GM19025 (cell line): ENCODE measurements at regions not wholly inside any gene's neighbourhood (a gene's known extent, or its start where the extent isn't known, plus 50 kb on each side); places are given as distances from the start of the nearest gene placed in this dataset.
"Not testable (repeated sequence)": the region's sequence is repeated elsewhere in the genome, so short reads cannot be mapped to it uniquely, and the experiment has no call there.

Source experiments
- ATAC-seq: cut with Tn5 transposase; IDR thresholded peaks from one replicate; pipeline ENCODE4 v1.9.1; 2021; ENCODE audit warnings: mild to moderate bottlenecking, low read depth, moderate library complexity; ENCODE audit not compliant: unreplicated experiment

DNA sequence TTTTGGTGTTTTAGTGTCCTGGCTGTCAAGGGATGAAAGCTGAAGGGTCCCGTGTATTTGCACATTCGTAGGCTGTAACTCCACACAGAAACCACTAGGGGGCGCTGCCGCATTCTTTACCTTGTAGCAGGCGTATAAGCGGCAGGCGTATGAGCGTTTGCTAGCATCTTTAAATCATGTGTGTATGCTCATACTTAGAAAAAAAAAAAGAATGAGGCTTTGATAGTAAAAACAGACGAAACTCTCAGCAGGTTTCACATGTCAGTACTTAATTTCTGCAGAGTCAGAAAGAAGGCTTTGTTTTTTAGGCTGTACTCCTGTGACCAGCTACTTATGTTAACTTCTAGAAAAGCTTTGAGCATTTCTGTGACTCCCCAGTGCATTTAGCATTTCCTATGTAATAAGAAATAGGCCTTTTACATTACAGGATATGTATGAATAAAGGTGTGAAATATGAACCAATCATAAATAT lies 218.8 kb upstream of the ADAMTSL1 start:
- ATAC-seq: peak; percentile 82

GRCh38 chr9:18255747-18256146 lies 218.2 kb upstream of the ADAMTSL1 start:
- no peak for ATAC-seq

- no peak for ATAC-seq
Observed at GRCh38 chr9:18256568-18256967, 217.4 kb upstream of the ADAMTSL1 start.

- ATAC-seq: no peak
Observed at GRCh38 chr9:18260521-18260920, 213.4 kb upstream of the ADAMTSL1 start.

- no peak for ATAC-seq
Observed at GRCh38 chr9:18261181-18261580, 212.8 kb upstream of the ADAMTSL1 start.

DNA sequence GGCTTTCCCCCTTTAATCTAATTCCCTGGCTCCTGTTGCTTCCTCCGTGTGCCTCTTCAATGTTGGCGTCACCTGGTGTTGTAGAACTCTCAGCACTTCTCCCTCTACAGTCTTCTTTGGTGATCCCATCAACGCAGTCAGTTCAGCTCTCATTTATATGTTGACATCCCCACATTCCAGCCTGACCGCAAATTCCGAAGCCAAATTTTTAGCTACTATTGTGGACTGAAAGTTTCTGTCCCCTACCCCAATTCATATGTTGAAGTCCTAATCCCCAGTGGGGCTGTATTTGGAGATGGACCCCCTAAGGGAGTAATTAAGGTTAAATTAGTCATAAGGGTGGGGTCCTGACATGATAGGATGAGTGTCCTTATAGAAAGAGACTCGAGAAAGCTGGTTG lies 210.6 kb upstream of the ADAMTSL1 start:
- no peak for ATAC-seq

GRCh38 chr9:18268381-18268780 lies 205.6 kb upstream of the ADAMTSL1 start:
- ATAC-seq: no peak

GRCh38 chr9:18269561-18269960 lies 204.4 kb upstream of the ADAMTSL1 start:
- ATAC-seq: no peak

- ATAC-seq: no peak
Observed at GRCh38 chr9:18274693-18275092, 199.3 kb upstream of the ADAMTSL1 start.

GRCh38 chr9:18275313-18275990 lies 198.5 kb upstream of the ADAMTSL1 start:
- ATAC-seq: no peak

DNA sequence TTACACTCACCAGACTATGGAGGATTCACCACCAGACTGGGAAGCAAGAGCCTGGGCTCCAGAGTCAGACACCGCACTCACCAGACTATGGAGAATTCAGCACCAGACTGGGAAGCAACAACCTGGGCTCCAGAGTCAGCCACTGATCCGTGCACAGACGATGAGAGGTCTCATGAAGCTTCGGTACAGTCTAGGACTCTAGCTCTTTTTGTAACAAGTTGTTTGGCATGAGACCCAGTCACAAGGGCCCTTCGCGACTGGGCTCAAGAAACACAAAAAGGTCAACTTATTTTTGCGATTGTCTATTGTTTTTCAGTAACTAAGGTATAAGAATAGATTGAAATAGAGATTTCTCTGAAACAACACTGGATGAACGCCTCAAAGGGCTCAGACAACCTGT lies 192.7 kb upstream of the ADAMTSL1 start:
- ATAC-seq: no peak

- ATAC-seq: no peak
Observed at GRCh38 chr9:18294229-18294628, 179.7 kb upstream of the ADAMTSL1 start.

GRCh38 chr9:18296702-18297055 lies 177.3 kb upstream of the ADAMTSL1 start:
- no peak for ATAC-seq

- ATAC-seq: no peak
Observed at GRCh38 chr9:18297056-18297841, 176.7 kb upstream of the ADAMTSL1 start.

DNA sequence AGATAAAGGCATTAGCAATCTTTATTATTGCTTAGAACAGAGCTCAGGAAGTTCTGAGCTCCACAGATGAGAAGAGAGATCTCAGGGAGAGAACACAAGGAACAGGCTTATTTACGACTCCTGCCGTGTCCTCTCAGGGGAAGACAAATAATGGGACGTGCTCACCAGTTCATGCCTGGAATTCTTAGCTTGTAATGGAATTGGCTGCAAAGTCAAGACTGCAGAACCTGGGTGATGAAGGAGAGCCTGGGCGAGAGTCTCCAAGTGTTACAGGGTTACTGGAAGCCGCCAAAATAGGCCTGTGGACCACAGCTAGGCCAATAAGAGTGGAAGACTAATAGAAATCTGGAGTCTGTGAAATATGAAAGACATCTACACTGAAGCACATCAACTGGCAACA lies 174.5 kb upstream of the ADAMTSL1 start:
- ATAC-seq: no peak

- ATAC-seq: not testable (repeated sequence)
Observed at GRCh38 chr9:18305167-18305806, 168.7 kb upstream of the ADAMTSL1 start.

GRCh38 chr9:18314316-18314715 lies 159.6 kb upstream of the ADAMTSL1 start:
- no peak for ATAC-seq

GRCh38 chr9:18317896-18318295 lies 156.1 kb upstream of the ADAMTSL1 start:
- no peak for ATAC-seq

- no peak for ATAC-seq
Observed at GRCh38 chr9:18319918-18320445, 154.0 kb upstream of the ADAMTSL1 start.

DNA sequence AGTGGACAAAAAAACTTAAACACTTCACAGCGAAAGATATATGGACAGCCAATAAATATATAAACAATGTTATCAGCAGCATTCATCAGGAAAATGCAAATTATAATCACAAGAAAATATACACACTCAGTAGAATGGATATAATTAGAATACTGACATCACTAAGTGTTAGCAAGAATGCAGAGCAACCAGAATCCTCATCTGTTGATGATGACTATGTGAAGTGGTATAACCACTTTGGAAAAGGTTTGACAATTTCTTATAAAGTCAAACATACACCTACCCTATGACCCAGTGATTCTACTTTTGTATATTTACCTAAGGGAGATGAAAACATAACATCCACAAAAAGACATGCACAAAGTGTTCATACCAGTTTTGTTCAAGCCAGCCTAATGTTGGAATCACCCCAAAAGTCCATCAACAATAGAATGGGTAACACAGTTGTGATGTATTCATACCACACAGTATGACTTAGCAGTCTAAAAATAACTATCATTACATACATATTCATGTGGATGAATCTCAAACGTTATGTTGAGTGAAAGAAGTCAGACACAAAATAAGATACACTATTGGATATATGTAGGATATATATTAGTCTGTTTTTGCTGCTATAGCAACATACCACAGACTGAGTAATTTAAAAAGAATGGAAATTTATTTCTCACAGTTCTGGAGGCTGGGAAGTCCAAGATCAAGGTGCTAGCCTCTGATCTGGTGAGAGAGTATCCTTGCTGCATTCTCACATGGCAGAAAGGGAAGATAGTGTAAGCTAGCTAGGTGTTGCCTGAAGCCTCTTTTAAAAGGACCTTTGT lies 148.8 kb upstream of the ADAMTSL1 start:
- ATAC-seq: no peak

- ATAC-seq: not testable (repeated sequence)
Observed at GRCh38 chr9:18325746-18326011, 148.3 kb upstream of the ADAMTSL1 start.
